IMR-90 (cell line): ENCODE measurements at regions not wholly inside any gene's neighbourhood (a gene's known extent, or its start where the extent isn't known, plus 50 kb on each side); places are given as distances from the start of the nearest gene placed in this dataset.

ENCODE experiments used
- BHLHE40 ChIP-seq: fragments of 150-350 bp; IDR thresholded peaks from 2 replicates; pipeline ENCODE4 v1.6.1; 2016; ENCODE audit warnings: mild to moderate bottlenecking, low read depth, low read length
- CTCF ChIP-seq: conservative IDR thresholded peaks from 2 replicates; pipeline ENCODE4 v1.5.1; 2012; ENCODE audit warnings: mild to moderate bottlenecking, low read depth, low read length, improper control_type of control experiment
- MXI1 ChIP-seq: IDR thresholded peaks from 2 replicates; pipeline ENCODE4 v1.6.1; 2012; ENCODE audit warnings: low read depth, mild to moderate bottlenecking, low read length, moderate library complexity, borderline replicate concordance
- POLR2A ChIP-seq: IDR thresholded peaks from 2 replicates; pipeline ENCODE4 v1.6.1; 2012; ENCODE audit warnings: mild to moderate bottlenecking, low read depth, low read length

- TF ChIP-seq MXI1 (no peak), POLR2A (no peak), CTCF (no peak), BHLHE40 (no peak)
Measured at GRCh38 chr12:91319071-91319760, 136.6 kb upstream of the DCN start.
